Heart left ventricle (tissue), 13 donors: ENCODE measurements at regions not wholly inside any gene's neighbourhood (a gene's known extent, or its start where the extent isn't known, plus 50 kb on each side); places are given as distances from the start of the nearest gene placed in this dataset.

Source experiments
- CTCF ChIP-seq, 12 donors: fragments of 200-600 bp; sonication (generic) in 4 of 12; IDR thresholded peaks; one replicate each; pipeline versions ENCODE4 v1.5.0 to v1.8.0; 2018 to 2022; ENCODE audit warnings: antibody characterized with exemption in 12 of 12, mild to moderate bottlenecking in 5 of 12
- POLR2A ChIP-seq, 2 donors: fragments of 450-650 bp; IDR thresholded peaks; one replicate each; pipeline ENCODE4 v1.6.1; 2017; ENCODE audit warnings: antibody characterized with exemption in 2 of 2, mild to moderate bottlenecking in 2 of 2, moderate library complexity in 2 of 2
- donor health status: ischemic (EF 13 %, LVEDD 7.1; RV severe dilation, severe dysfunction).
- donor health status: DM: no; HTN: yes; CAD: no.
- donor health status: DM: no; HTN: no; CAD: no.
- donor health status: ischemic (EF 25% LVEDD 6.9; RV normal size, moderate dysfunction).
- donor health status: ischemic (EF 25% LVEDD 5.7; RV mildly dilated, moderate dysfunction).
- donor health status: ischemic (EF 35%, LVEDD 5.7; RV mildly dilated, moderate dysfunction).
- donor health status: nonischemic (EF 11% LVEDD 7.7; RV severe dilation, severe dysfunction).
- donor health status: DM: yes; HTN: yes; CAD: no.
- donor health status: PGD.
- donor health status: ischemic (EF 29% LVEDD 5.4; RV normal size, mild dysfunction).
- donor health status: nonischemic (EF 23%, LVEDD 6.1; RV moderate dilation, normal function).

DNA sequence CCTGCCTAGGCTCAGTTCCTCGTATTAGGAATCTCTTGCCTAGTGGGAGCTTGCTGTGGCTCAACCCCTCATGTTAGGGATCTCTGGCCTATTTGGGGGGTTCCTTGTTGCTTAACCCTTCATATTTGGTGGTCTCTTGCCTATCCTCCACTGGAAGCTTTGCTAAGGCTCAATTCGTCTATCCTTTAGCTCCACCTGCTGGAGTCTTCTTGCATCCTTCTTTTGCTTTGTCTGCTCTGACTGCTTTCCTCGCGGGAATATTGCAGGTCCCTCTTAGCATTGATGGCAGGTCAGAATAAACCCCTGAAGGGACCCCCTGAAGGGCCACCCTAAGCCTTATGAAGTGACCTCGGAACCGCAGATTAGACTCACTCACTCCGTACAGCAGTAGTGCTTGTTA lies 203.0 kb upstream of the TBX18 start:
- TF ChIP-seq CTCF (IDR thresholded peaks at IDR 0.05): peak in 2 of 12 donors; percentile 5 to 8
- TF ChIP-seq POLR2A (IDR thresholded peaks at IDR 0.05): no peak
